HEK293 (cell line): ENCODE measurements at regions not wholly inside any gene's neighbourhood (a gene's known extent, or its start where the extent isn't known, plus 50 kb on each side); places are given as distances from the start of the nearest gene placed in this dataset.

ENCODE experiments used
- CTCF ChIA-PET: fragments of 350-600 bp; formaldehyde crosslinking; extraction: SDS; loops from one replicate; lab custom pipeline; 2021; ENCODE audit warnings: antibody characterized with exemption; lab: Yijun Ruan, JAX
- POLR2A ChIA-PET: fragments of 300-600 bp; formaldehyde crosslinking; extraction: SDS; loops from one replicate; lab custom pipeline; 2020; ENCODE audit warnings: antibody characterized with exemption, inconsistent platforms; lab: Yijun Ruan, JAX
- H3K27ac ChIP-seq: fragments of 200-500 bp; sonication (Bioruptor generic); 2 replicates; pipeline ENCODE4 v1.5.1; 2014; ENCODE audit warnings: low read depth, low read length, control low read depth, inconsistent platforms; ENCODE audit errors: extremely low read depth
- H3K36me3 ChIP-seq, 2 experiments: fragments of 200-500 bp in 1 of 2; sonication (Bioruptor generic) in 1 of 2; 1 replicate in 1 of 2; 2 replicates in 1 of 2; pipeline ENCODE4 v1.5.1; 2014 to 2017; ENCODE audit warnings: inconsistent platforms in 2 of 2, low read length in 2 of 2; ENCODE audit not compliant: control insufficient read depth in 2 of 2, insufficient read depth in 1 of 2
- H3K4me1 ChIP-seq: fragments of 200-500 bp; sonication (Bioruptor generic); 2 replicates; pipeline ENCODE4 v1.5.1; 2014; ENCODE audit warnings: mild to moderate bottlenecking, low read length, inconsistent platforms; ENCODE audit not compliant: control insufficient read depth, insufficient read depth
- H3K4me3 ChIP-seq: 2 replicates; pipeline ENCODE4 v1.5.1; 2011; ENCODE audit warnings: low read depth, mild to moderate bottlenecking, control low read depth, low read length, moderate library complexity
- H3K9me3 ChIP-seq: fragments of 200-500 bp; sonication (Bioruptor generic); 2 replicates; pipeline ENCODE4 v1.5.1; 2014; ENCODE audit warnings: low read depth, low read length, inconsistent platforms; ENCODE audit not compliant: control insufficient read depth, insufficient read depth
- HOXC10 ChIP-seq: sonication (generic); formaldehyde crosslinking; IDR thresholded peaks from 2 replicates; pipeline ENCODE4 v1.8.1; 2023; ENCODE audit warnings: mild to moderate bottlenecking, missing genetic modification reagents
- MEIS1 ChIP-seq: sonication (generic); formaldehyde crosslinking; IDR thresholded peaks from 2 replicates; pipeline ENCODE4 v1.8.1; 2022; ENCODE audit warnings: missing genetic modification reagents, mild to moderate bottlenecking, borderline replicate concordance
- MZF1 ChIP-seq: fragments of 450-650 bp; formaldehyde crosslinking; IDR thresholded peaks from 2 replicates; pipeline ENCODE4 v1.5.1; 2017; ENCODE audit warnings: missing biosample characterization, missing genetic modification characterization, borderline replicate concordance
- PRDM4 ChIP-seq: fragments of 450-650 bp; formaldehyde crosslinking; IDR thresholded peaks from 2 replicates; pipeline ENCODE4 v1.5.1; 2017; ENCODE audit warnings: missing biosample characterization, missing genetic modification characterization
- SCRT2 ChIP-seq: fragments of 450-650 bp; formaldehyde crosslinking; IDR thresholded peaks from 2 replicates; pipeline ENCODE4 v1.5.1; 2016; ENCODE audit warnings: missing biosample characterization, missing genetic modification characterization
- TRIM28 ChIP-seq: IDR thresholded peaks from 2 replicates; pipeline ENCODE4 v1.6.1; 2011; ENCODE audit warnings: low read length, control low read depth, borderline replicate concordance
- ZFHX2 ChIP-seq: fragments of 450-650 bp; formaldehyde crosslinking; conservative IDR thresholded peaks from 2 replicates; pipeline ENCODE4 v1.5.1; 2016; ENCODE audit warnings: missing biosample characterization, missing genetic modification characterization
- ZFP41 ChIP-seq: fragments of 450-650 bp; formaldehyde crosslinking; IDR thresholded peaks from 2 replicates; pipeline ENCODE4 v1.5.1; 2016; ENCODE audit warnings: missing biosample characterization, missing genetic modification characterization, borderline replicate concordance
- ZFP69B ChIP-seq: fragments of 450-650 bp; formaldehyde crosslinking; IDR thresholded peaks from 2 replicates; pipeline ENCODE4 v1.5.1; 2016; ENCODE audit warnings: missing biosample characterization, missing genetic modification characterization
- ZIC2 ChIP-seq: fragments of 450-650 bp; formaldehyde crosslinking; IDR thresholded peaks from 2 replicates; pipeline ENCODE4 v1.5.1; 2016; ENCODE audit warnings: missing biosample characterization, missing genetic modification characterization
- ZNF148 ChIP-seq: fragments of 450-650 bp; formaldehyde crosslinking; IDR thresholded peaks from 2 replicates; pipeline ENCODE4 v1.5.0; 2017; ENCODE audit warnings: missing biosample characterization, missing genetic modification characterization, borderline replicate concordance
- ZNF155 ChIP-seq: fragments of 450-650 bp; formaldehyde crosslinking; IDR thresholded peaks from 2 replicates; pipeline ENCODE4 v1.5.1; 2016; ENCODE audit warnings: missing biosample characterization, missing genetic modification characterization
- ZNF18 ChIP-seq: fragments of 450-650 bp; formaldehyde crosslinking; IDR thresholded peaks from 2 replicates; pipeline ENCODE4 v1.5.1; 2016; ENCODE audit warnings: missing biosample characterization, missing genetic modification characterization
- ZNF239 ChIP-seq: fragments of 450-650 bp; formaldehyde crosslinking; IDR thresholded peaks from 2 replicates; pipeline ENCODE4 v1.5.1; 2016; ENCODE audit warnings: missing biosample characterization, missing genetic modification characterization
- ZNF280C ChIP-seq: fragments of 450-650 bp; formaldehyde crosslinking; IDR thresholded peaks from 2 replicates; pipeline ENCODE4 v1.5.1; 2016; ENCODE audit warnings: missing biosample characterization, missing genetic modification characterization
- ZNF350 ChIP-seq: fragments of 450-650 bp; formaldehyde crosslinking; IDR thresholded peaks from 2 replicates; pipeline ENCODE4 v1.5.0; 2017; ENCODE audit warnings: missing biosample characterization, mild to moderate bottlenecking, missing genetic modification characterization
- ZNF391 ChIP-seq: fragments of 450-650 bp; formaldehyde crosslinking; IDR thresholded peaks from 2 replicates; pipeline ENCODE4 v1.5.1; 2016; ENCODE audit warnings: low read depth, missing biosample characterization, missing genetic modification characterization, borderline replicate concordance
- ZNF555 ChIP-seq: fragments of 450-650 bp; formaldehyde crosslinking; conservative IDR thresholded peaks from 2 replicates; pipeline ENCODE4 v1.5.1; 2017; ENCODE audit warnings: missing biosample characterization, mild to moderate bottlenecking, missing genetic modification characterization, inconsistent platforms
- ZNF600 ChIP-seq: fragments of 450-650 bp; formaldehyde crosslinking; IDR thresholded peaks from 2 replicates; pipeline ENCODE4 v1.5.1; 2016; ENCODE audit warnings: missing biosample characterization, missing genetic modification characterization
- ZNF621 ChIP-seq: fragments of 450-650 bp; formaldehyde crosslinking; IDR thresholded peaks from 2 replicates; pipeline ENCODE4 v1.5.1; 2017; ENCODE audit warnings: missing biosample characterization, missing genetic modification characterization
- ZNF670 ChIP-seq: fragments of 450-650 bp; formaldehyde crosslinking; IDR thresholded peaks from 2 replicates; pipeline ENCODE4 v1.5.1; 2016; ENCODE audit warnings: missing biosample characterization, missing genetic modification characterization, low read depth
- ZNF830 ChIP-seq: fragments of 450-650 bp; IDR thresholded peaks from 2 replicates; pipeline ENCODE4 v1.5.0; 2018; ENCODE audit warnings: missing biosample characterization, missing genetic modification characterization, low read depth, mild to moderate bottlenecking, moderate library complexity

- H3K36me3 ChIP-seq: no peaks in the 10 kb centered on the region
- H3K27ac ChIP-seq: no peak overlapping the region
- TF ChIP-seq ZNF670 (tag by site-specific recombination) (no peak), ZNF280C (tag by site-specific recombination) (no peak), HOXC10 (CRISPR knock-in tag) (no peak), ZNF555 (tag by site-specific recombination) (no peak), ZFP69B (no peak), SCRT2 (tag by site-specific recombination) (no peak), MEIS1 (CRISPR knock-in tag) (no peak), ZFHX2 (tag by site-specific recombination) (no peak), ZIC2 (tag by site-specific recombination) (no peak), MZF1 (no peak)
- no peak overlapping the region for H3K4me3 ChIP-seq
- ChIA-PET POLR2A (no interaction called here), CTCF (no interaction called here)
- H3K9me3 ChIP-seq: no peaks in the 10 kb centered on the region
- H3K4me1 ChIP-seq: no peaks in the 10 kb centered on the region
These were observed 1007.2 kb upstream of the RAG2 start for GRCh38 chr11:37605229-37605628.

- Histone ChIP-seq H3K4me3 (no peak overlapping the region), H3K36me3 (no peaks in the 10 kb centered on the region), H3K9me3 (no peaks in the 10 kb centered on the region), H3K4me1 (no peaks in the 10 kb centered on the region), H3K27ac (no peak overlapping the region)
- ChIA-PET CTCF (no interaction called here), POLR2A (no interaction called here)
- TF ChIP-seq ZNF18 (tag by site-specific recombination): no peak
- no peak for TF ChIP-seq ZNF830 (tag by site-specific recombination)
- TF ChIP-seq ZNF600: no peak
- no peak for TF ChIP-seq PRDM4 (tag by site-specific recombination)
- no peak for TF ChIP-seq ZNF391 (tag by site-specific recombination)
- TF ChIP-seq ZNF350 (tag by site-specific recombination): no peak
- no peak for TF ChIP-seq TRIM28
- no peak for TF ChIP-seq ZNF148 (tag by site-specific recombination)
- no peak for TF ChIP-seq ZNF239 (tag by site-specific recombination)
- no peak for TF ChIP-seq ZFP41 (tag by site-specific recombination)
- TF ChIP-seq ZNF621 (tag by site-specific recombination): no peak
- no peak for TF ChIP-seq ZNF155 (tag by site-specific recombination)
These were observed 1000.3 kb upstream of the RAG2 start for GRCh38 chr11:37598381-37598780.
